ENCODE measurements at regions not wholly inside any gene's neighbourhood (a gene's known extent, or its start where the extent isn't known, plus 50 kb on each side); places are given as distances from the start of the nearest gene placed in this dataset.

GRCh38 chr16:85541181-85541580, 71.9 kb upstream of the GSE1 start:
- Histone ChIP-seq H2AK5ac (ENCODE audit: low read length) (no peak overlapping the region), H3K56ac (ENCODE audit: low read length) (no peak overlapping the region), H3K4me2 (ENCODE audit: low read length) (no peak overlapping the region), H4K5ac (ENCODE audit: low read length) (no peak overlapping the region), H3K4me1 (ENCODE audit: control insufficient read depth, low read depth, low read length) (peaks cover 4% of the 10 kb centered on the region), H3K4ac (ENCODE audit: low read depth, low read length) (no peak overlapping the region), H3K23ac (ENCODE audit: low read length) (no peak overlapping the region), H3K27me3 (ENCODE audit: insufficient read depth, low read length, poor library complexity) (no peaks in the 10 kb centered on the region), H3K79me1 (ENCODE audit: low read length) (no peaks in the 10 kb centered on the region), H3K18ac (ENCODE audit: low read length) (no peak overlapping the region), H3K27ac (ENCODE audit: low read depth, low read length) (no peak overlapping the region), H2BK5ac (ENCODE audit: low read length) (no peak overlapping the region), H3K79me2 (ENCODE audit: control insufficient read depth, insufficient read depth, low read length) (no peaks in the 10 kb centered on the region), H4K8ac (ENCODE audit: low read depth, low read length) (no peak overlapping the region), H3K36me3 (ENCODE audit: control insufficient read depth, insufficient read depth, low read length) (no peaks in the 10 kb centered on the region), H3K9ac (ENCODE audit: low read length) (no peak overlapping the region), H3K4me3 (ENCODE audit: low read length) (no peak overlapping the region), H2BK120ac (ENCODE audit: low read depth, low read length) (no peak overlapping the region), H2BK15ac (replicated peaks; ENCODE audit: low read depth) (no peak overlapping the region)
- DNase-seq, result no peak
- no CpG with 5 or more reads among the region's 8 CpGs for WGBS (ENCODE audit: extremely low coverage, insufficient coverage, low lambda C conversion rate)

DNA sequence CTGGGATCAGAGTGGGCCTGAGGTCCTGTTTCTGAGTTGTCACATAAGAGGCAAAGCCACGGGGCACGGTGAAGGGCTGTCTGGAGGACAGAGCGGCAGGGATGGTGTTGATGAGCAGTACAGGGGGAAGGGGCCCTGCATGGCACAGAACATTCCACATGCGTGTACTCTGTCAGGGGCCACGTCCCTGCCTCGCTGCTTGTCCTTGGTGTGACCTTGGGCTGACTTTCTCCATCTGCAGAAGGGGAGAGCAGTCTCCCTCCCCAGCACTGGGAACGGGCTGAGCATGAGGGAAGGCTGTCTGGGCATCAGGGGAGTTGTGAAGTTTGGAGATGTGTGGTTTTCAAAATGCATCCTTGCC, 71.5 kb upstream of the GSE1 start:
- H3K27ac ChIP-seq (ENCODE audit: low read depth, low read length), result no peak overlapping the region
- no peak overlapping the region for H2BK5ac ChIP-seq (ENCODE audit: low read length)
- H3K4me2 ChIP-seq (ENCODE audit: low read length), result no peak overlapping the region
- no peaks in the 10 kb centered on the region for H3K36me3 ChIP-seq (ENCODE audit: control insufficient read depth, insufficient read depth, low read length)
- H4K5ac ChIP-seq (ENCODE audit: low read length), result no peak overlapping the region
- no peak overlapping the region for H2BK15ac ChIP-seq (replicated peaks; ENCODE audit: low read depth)
- WGBS (ENCODE audit: extremely low coverage, insufficient coverage, low lambda C conversion rate), result no CpG with 5 or more reads among the region's 7 CpGs
- no peaks in the 10 kb centered on the region for H3K27me3 ChIP-seq (ENCODE audit: insufficient read depth, low read length, poor library complexity)
- no peak overlapping the region for H2AK5ac ChIP-seq (ENCODE audit: low read length)
- H3K18ac ChIP-seq (ENCODE audit: low read length), result no peak overlapping the region
- no peak overlapping the region for H3K9ac ChIP-seq (ENCODE audit: low read length)
- H3K23ac ChIP-seq (ENCODE audit: low read length), result no peak overlapping the region
- H3K79me1 ChIP-seq (ENCODE audit: low read length), result no peaks in the 10 kb centered on the region
- no peak overlapping the region for H4K8ac ChIP-seq (ENCODE audit: low read depth, low read length)
- peak overlapping the region; percentile 3 for H3K56ac ChIP-seq (ENCODE audit: low read length)
- H3K4ac ChIP-seq (ENCODE audit: low read depth, low read length), result no peak overlapping the region
- DNase-seq, result no peak
- H3K79me2 ChIP-seq (ENCODE audit: control insufficient read depth, insufficient read depth, low read length), result no peaks in the 10 kb centered on the region
- H3K4me1 ChIP-seq (ENCODE audit: control insufficient read depth, low read depth, low read length), result peaks cover 4% of the 10 kb centered on the region
- H2BK120ac ChIP-seq (ENCODE audit: low read depth, low read length), result no peak overlapping the region
- H3K4me3 ChIP-seq (ENCODE audit: low read length), result no peak overlapping the region

- no peak overlapping the region for H3K18ac ChIP-seq (ENCODE audit: low read length)
- no peaks in the 10 kb centered on the region for H3K79me1 ChIP-seq (ENCODE audit: low read length)
- H2BK120ac ChIP-seq (ENCODE audit: low read depth, low read length), result no peak overlapping the region
- no peak overlapping the region for H2AK5ac ChIP-seq (ENCODE audit: low read length)
- no peaks in the 10 kb centered on the region for H3K36me3 ChIP-seq (ENCODE audit: control insufficient read depth, insufficient read depth, low read length)
- H3K4me1 ChIP-seq (ENCODE audit: control insufficient read depth, low read depth, low read length), result no peaks in the 10 kb centered on the region
- no peak overlapping the region for H3K56ac ChIP-seq (ENCODE audit: low read length)
- no peak overlapping the region for H4K5ac ChIP-seq (ENCODE audit: low read length)
- H2BK15ac ChIP-seq (replicated peaks; ENCODE audit: low read depth), result no peak overlapping the region
- no peak for DNase-seq
- no peak overlapping the region for H3K23ac ChIP-seq (ENCODE audit: low read length)
- no peak overlapping the region for H2BK5ac ChIP-seq (ENCODE audit: low read length)
- H3K27me3 ChIP-seq (ENCODE audit: insufficient read depth, low read length, poor library complexity), result no peaks in the 10 kb centered on the region
- no peak overlapping the region for H4K8ac ChIP-seq (ENCODE audit: low read depth, low read length)
- no peak overlapping the region for H3K4ac ChIP-seq (ENCODE audit: low read depth, low read length)
- H3K9ac ChIP-seq (ENCODE audit: low read length), result no peak overlapping the region
- WGBS (ENCODE audit: extremely low coverage, insufficient coverage, low lambda C conversion rate), result no CpG with 5 or more reads among the region's 20 CpGs
- H3K4me2 ChIP-seq (ENCODE audit: low read length), result no peak overlapping the region
- no peaks in the 10 kb centered on the region for H3K79me2 ChIP-seq (ENCODE audit: control insufficient read depth, insufficient read depth, low read length)
- no peak overlapping the region for H3K4me3 ChIP-seq (ENCODE audit: low read length)
- H3K27ac ChIP-seq (ENCODE audit: low read depth, low read length), result no peak overlapping the region
These were observed 70.9 kb upstream of the GSE1 start for GRCh38 chr16:85541980-85542900.

- no peak overlapping the region for H4K5ac ChIP-seq (ENCODE audit: low read length)
- no peak overlapping the region for H3K18ac ChIP-seq (ENCODE audit: low read length)
- H3K56ac ChIP-seq (ENCODE audit: low read length), result no peak overlapping the region
- H2BK5ac ChIP-seq (ENCODE audit: low read length), result no peak overlapping the region
- H2AK5ac ChIP-seq (ENCODE audit: low read length), result no peak overlapping the region
- H3K27ac ChIP-seq (ENCODE audit: low read depth, low read length), result no peak overlapping the region
- H3K4me3 ChIP-seq (ENCODE audit: low read length), result no peak overlapping the region
- H3K9ac ChIP-seq (ENCODE audit: low read length), result no peak overlapping the region
- no peaks in the 10 kb centered on the region for H3K36me3 ChIP-seq (ENCODE audit: control insufficient read depth, insufficient read depth, low read length)
- H2BK120ac ChIP-seq (ENCODE audit: low read depth, low read length), result no peak overlapping the region
- H3K4ac ChIP-seq (ENCODE audit: low read depth, low read length), result no peak overlapping the region
- no CpG with 5 or more reads among the region's 4 CpGs for WGBS (ENCODE audit: extremely low coverage, insufficient coverage, low lambda C conversion rate)
- H3K4me2 ChIP-seq (ENCODE audit: low read length), result no peak overlapping the region
- H2BK15ac ChIP-seq (replicated peaks; ENCODE audit: low read depth), result no peak overlapping the region
- no peaks in the 10 kb centered on the region for H3K79me2 ChIP-seq (ENCODE audit: control insufficient read depth, insufficient read depth, low read length)
- no peak overlapping the region for H3K23ac ChIP-seq (ENCODE audit: low read length)
- DNase-seq, result no peak
- no peaks in the 10 kb centered on the region for H3K4me1 ChIP-seq (ENCODE audit: control insufficient read depth, low read depth, low read length)
- H3K27me3 ChIP-seq (ENCODE audit: insufficient read depth, low read length, poor library complexity), result no peaks in the 10 kb centered on the region
- H3K79me1 ChIP-seq (ENCODE audit: low read length), result no peaks in the 10 kb centered on the region
- H4K8ac ChIP-seq (ENCODE audit: low read depth, low read length), result no peak overlapping the region
These were observed 69.6 kb upstream of the GSE1 start for GRCh38 chr16:85543536-85543935.

DNA sequence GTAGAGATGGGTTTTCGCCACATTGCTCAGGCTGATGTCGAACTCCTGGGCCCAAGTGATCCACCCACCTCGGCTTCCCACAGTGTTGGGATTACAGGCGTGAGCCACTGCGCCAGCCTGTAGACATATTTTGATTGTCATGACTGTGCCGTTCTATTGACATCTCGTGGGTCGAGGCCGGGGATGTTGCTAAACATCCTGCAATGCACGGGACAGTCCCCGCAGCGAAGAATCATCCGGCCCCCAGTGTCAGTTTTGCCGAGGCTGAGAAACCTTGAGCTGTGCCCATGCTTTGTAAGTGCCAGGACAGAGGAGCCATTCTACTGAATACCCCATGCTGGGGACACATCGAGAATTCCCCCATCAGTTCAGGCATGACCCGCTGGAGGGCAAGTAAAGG, 69.1 kb upstream of the GSE1 start:
- Histone ChIP-seq H3K4me2 (ENCODE audit: low read length) (no peak overlapping the region), H2AK5ac (ENCODE audit: low read length) (no peak overlapping the region), H3K27ac (ENCODE audit: low read depth, low read length) (no peak overlapping the region), H3K79me2 (ENCODE audit: control insufficient read depth, insufficient read depth, low read length) (no peaks in the 10 kb centered on the region), H2BK15ac (replicated peaks; ENCODE audit: low read depth) (no peak overlapping the region), H3K9ac (ENCODE audit: low read length) (no peak overlapping the region), H4K8ac (ENCODE audit: low read depth, low read length) (no peak overlapping the region), H2BK120ac (ENCODE audit: low read depth, low read length) (no peak overlapping the region), H2BK5ac (ENCODE audit: low read length) (no peak overlapping the region), H3K18ac (ENCODE audit: low read length) (no peak overlapping the region), H3K4ac (ENCODE audit: low read depth, low read length) (no peak overlapping the region), H3K27me3 (ENCODE audit: insufficient read depth, low read length, poor library complexity) (no peaks in the 10 kb centered on the region), H3K4me3 (ENCODE audit: low read length) (no peak overlapping the region), H4K5ac (ENCODE audit: low read length) (no peak overlapping the region), H3K56ac (ENCODE audit: low read length) (no peak overlapping the region), H3K79me1 (ENCODE audit: low read length) (no peaks in the 10 kb centered on the region), H3K23ac (ENCODE audit: low read length) (no peak overlapping the region), H3K36me3 (ENCODE audit: control insufficient read depth, insufficient read depth, low read length) (no peaks in the 10 kb centered on the region), H3K4me1 (ENCODE audit: control insufficient read depth, low read depth, low read length) (no peaks in the 10 kb centered on the region)
- DNase-seq, result no peak
- no CpG with 5 or more reads among the region's 16 CpGs for WGBS (ENCODE audit: extremely low coverage, insufficient coverage, low lambda C conversion rate)

DNA sequence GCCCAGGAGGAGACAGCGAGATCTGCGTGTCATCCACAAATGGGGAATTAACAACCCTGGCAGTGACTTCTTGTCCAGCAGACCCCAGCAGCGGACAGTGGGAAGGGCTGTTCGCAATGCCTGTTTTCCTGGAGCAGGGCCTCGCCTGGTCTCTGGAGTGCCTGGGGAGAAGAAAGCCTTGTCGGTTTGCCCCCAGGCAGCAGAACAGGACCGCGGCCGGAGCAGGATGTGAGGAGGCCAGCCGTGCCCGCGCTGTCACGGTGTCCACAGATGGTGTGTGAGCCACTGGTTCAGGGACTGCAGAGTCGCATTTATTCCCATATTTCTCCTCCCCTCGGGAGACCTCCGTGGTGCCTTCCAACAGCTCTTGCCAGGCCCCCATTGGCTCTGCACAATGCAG, 68.5 kb upstream of the GSE1 start:
- H3K4me2 ChIP-seq (ENCODE audit: low read length), result no peak overlapping the region
- H4K8ac ChIP-seq (ENCODE audit: low read depth, low read length), result no peak overlapping the region
- no peak overlapping the region for H3K9ac ChIP-seq (ENCODE audit: low read length)
- H3K18ac ChIP-seq (ENCODE audit: low read length), result no peak overlapping the region
- H2AK5ac ChIP-seq (ENCODE audit: low read length), result no peak overlapping the region
- no peaks in the 10 kb centered on the region for H3K36me3 ChIP-seq (ENCODE audit: control insufficient read depth, insufficient read depth, low read length)
- H4K5ac ChIP-seq (ENCODE audit: low read length), result no peak overlapping the region
- no peak overlapping the region for H3K56ac ChIP-seq (ENCODE audit: low read length)
- no peak overlapping the region for H3K27ac ChIP-seq (ENCODE audit: low read depth, low read length)
- H3K79me2 ChIP-seq (ENCODE audit: control insufficient read depth, insufficient read depth, low read length), result no peaks in the 10 kb centered on the region
- no peaks in the 10 kb centered on the region for H3K27me3 ChIP-seq (ENCODE audit: insufficient read depth, low read length, poor library complexity)
- WGBS (ENCODE audit: extremely low coverage, insufficient coverage, low lambda C conversion rate), result no CpG with 5 or more reads among the region's 16 CpGs
- H2BK15ac ChIP-seq (replicated peaks; ENCODE audit: low read depth), result no peak overlapping the region
- H2BK120ac ChIP-seq (ENCODE audit: low read depth, low read length), result no peak overlapping the region
- DNase-seq, result no peak
- H3K79me1 ChIP-seq (ENCODE audit: low read length), result no peaks in the 10 kb centered on the region
- H3K4me1 ChIP-seq (ENCODE audit: control insufficient read depth, low read depth, low read length), result no peaks in the 10 kb centered on the region
- peak overlapping the region; percentile 74 for H3K23ac ChIP-seq (ENCODE audit: low read length)
- no peak overlapping the region for H3K4ac ChIP-seq (ENCODE audit: low read depth, low read length)
- H3K4me3 ChIP-seq (ENCODE audit: low read length), result no peak overlapping the region
- H2BK5ac ChIP-seq (ENCODE audit: low read length), result no peak overlapping the region

All from mesendoderm (in vitro differentiated cells).